ENCODE measurements at regions not wholly inside any gene's neighbourhood (a gene's known extent, or its start where the extent isn't known, plus 50 kb on each side); places are given as distances from the start of the nearest gene placed in this dataset.

GRCh38 chr17:51442088-51442865 lies 181.9 kb downstream of the UTP18 start:
- H3K79me2 ChIP-seq (ENCODE audit: control insufficient read depth, insufficient read depth, low read length): no peaks in the 10 kb centered on the region
- CTCF ChIA-PET (ENCODE audit: low intra/inter-chr PET ratio): no interaction called here
- H3K4me1 ChIP-seq (replicated peaks in 1 of 2; ENCODE audit: control insufficient read depth in 2 of 2, insufficient read depth in 2 of 2, low read length in 2 of 2): no peaks in the 10 kb centered on the region
- H3K27me3 ChIP-seq (ENCODE audit: control insufficient read depth in 2 of 2, insufficient read depth in 2 of 2, low read length in 2 of 2): no peaks in the 10 kb centered on the region
- 0% methylated on average over 6 of the region's 6 CpGs for WGBS (ENCODE audit: insufficient coverage, low coverage, missing lambda C conversion rate)
- H4K20me1 ChIP-seq (replicated peaks; ENCODE audit: control insufficient read depth, insufficient read depth, low read length): no peaks in the 10 kb centered on the region
- in situ Hi-C loops (cut with MboI) (no loop called here), intact Hi-C loops (cut with micrococcal nuclease) (no loop called here)
- no peak overlapping the region for H3K4me2 ChIP-seq (ENCODE audit: insufficient read depth, low read length)
- POLR2A ChIA-PET: interaction anchor here (0.6 kb wide), 1 partner anchor 377 kb away, joined by 4 read pairs; no protein-coding TSS in a partner anchor
- BruUV-seq (replicated peaks): no TSS peak
- no peak overlapping the region for H2AFZ ChIP-seq (ENCODE audit: low read depth, low read length)
- FAIRE-seq (no peak), DNase-seq (ENCODE audit: extremely low read depth in 1 of 4, low spot score in 3 of 4) (no peak), ATAC-seq (no peak)
- H3K36me3 ChIP-seq (ENCODE audit: control insufficient read depth, insufficient read depth, low read length): no peaks in the 10 kb centered on the region
- no peak overlapping the region for H3K4me3 ChIP-seq
- H3K9me1 ChIP-seq (ENCODE audit: control insufficient read depth, insufficient read depth, low read length): no peaks in the 10 kb centered on the region
- no peak overlapping the region for H3K27ac ChIP-seq (ENCODE audit: extremely low read depth, low read depth, low read length)
- no peak overlapping the region for H3K9ac ChIP-seq (ENCODE audit: insufficient read depth in 1 of 2, low read depth in 2 of 2, low read length in 2 of 2)
- H3K9me3 ChIP-seq (replicated peaks; ENCODE audit: control insufficient read depth, insufficient read depth, low read depth, low read length): no peaks in the 10 kb centered on the region
- TF ChIP-seq HMG20A (CRISPR knock-in tag; conservative IDR thresholded peaks at IDR 0.05): no peak
- no peak for TF ChIP-seq BACH1 (tag; IDR thresholded peaks at IDR 0.05)
- TF ChIP-seq SFPQ (IDR thresholded peaks at IDR 0.05; ENCODE audit: low read depth, low read length): no peak
- no peak for TF ChIP-seq HES1 (IDR thresholded peaks at IDR 0.05; ENCODE audit: low read depth)
- TF ChIP-seq TBL1XR1 (IDR thresholded peaks at IDR 0.05; ENCODE audit: low read length in 2 of 2): no peak
- no peak for TF ChIP-seq ZNF766 (CRISPR knock-in tag; conservative IDR thresholded peaks at IDR 0.05)
- TF ChIP-seq NR0B1 (IDR thresholded peaks at IDR 0.05; ENCODE audit: partially characterized antibody): no peak
- no peak for TF ChIP-seq ZNF589 (CRISPR knock-in tag; IDR thresholded peaks at IDR 0.05; ENCODE audit: low read depth)
- no peak for TF ChIP-seq FOXA3 (CRISPR knock-in tag; conservative IDR thresholded peaks at IDR 0.05 in 1 of 2, IDR thresholded peaks at IDR 0.05 in 1 of 2)
- TF ChIP-seq HDAC1 (IDR thresholded peaks at IDR 0.05): no peak
- TF ChIP-seq RFX7 (CRISPR knock-in tag; IDR thresholded peaks at IDR 0.05): no peak
- TF ChIP-seq ARID3A (IDR thresholded peaks at IDR 0.05; ENCODE audit: borderline replicate concordance, low read depth, low read length): no peak
- TF ChIP-seq TAF15 (IDR thresholded peaks at IDR 0.05; ENCODE audit: low read depth, low read length): no peak
- TF ChIP-seq HNRNPUL1 (IDR thresholded peaks at IDR 0.05; ENCODE audit: low read length): no peak
- no peak for TF ChIP-seq MCM3 (IDR thresholded peaks at IDR 0.05)
